ENCODE measurements at regions not wholly inside any gene's neighbourhood (a gene's known extent, or its start where the extent isn't known, plus 50 kb on each side); places are given as distances from the start of the nearest gene placed in this dataset.

DNA sequence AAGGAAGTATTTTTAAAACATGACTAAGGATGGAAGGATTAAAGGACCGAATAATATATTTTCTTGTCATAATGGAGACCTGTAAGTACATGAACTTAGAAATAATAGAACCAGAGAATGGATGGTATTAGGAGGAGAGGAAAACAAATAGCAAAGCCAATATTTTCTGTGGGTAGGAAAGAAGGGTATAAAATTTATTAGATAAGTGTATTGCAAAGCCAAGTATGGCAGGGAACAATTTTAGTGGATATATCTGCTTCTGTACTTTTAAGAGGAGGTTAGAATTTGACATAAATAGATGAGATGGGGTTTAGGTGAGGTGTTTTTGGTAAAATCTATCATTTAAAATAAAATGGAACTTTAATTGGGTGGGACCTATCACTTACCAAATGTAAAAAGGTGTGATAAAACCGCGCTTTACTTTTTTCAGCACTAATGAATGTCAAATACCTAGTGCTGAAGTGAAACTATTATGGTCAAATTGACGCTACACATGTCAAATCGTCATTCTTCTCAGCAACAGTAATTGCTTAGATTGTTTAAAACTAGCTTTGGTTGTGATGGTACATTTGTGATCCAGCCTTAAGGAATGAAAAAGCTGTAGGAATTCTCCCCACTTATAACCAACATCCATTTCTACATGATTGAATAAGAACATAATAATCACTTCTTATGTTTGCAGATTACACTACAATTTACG lies 78.1 kb upstream of the ZEB2 start:
- no peak for DNase-seq

DNA sequence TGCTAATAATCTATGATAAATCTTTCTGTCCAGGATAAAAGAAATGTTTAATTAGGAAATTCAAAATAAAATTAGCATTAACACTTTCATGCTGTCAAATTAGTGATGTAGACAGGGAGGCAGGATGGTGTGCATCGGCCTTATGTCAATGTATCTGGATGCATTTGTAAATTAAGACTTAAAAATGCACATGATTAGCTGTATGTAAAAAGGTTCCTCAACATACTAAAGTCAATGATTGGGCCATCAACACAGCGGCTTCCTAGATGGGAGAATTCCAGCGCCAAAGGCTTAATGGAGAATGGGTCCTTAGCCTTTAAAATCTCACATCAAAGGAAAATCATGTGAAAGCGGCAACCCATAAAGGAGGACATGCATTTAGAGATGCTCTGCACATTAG lies 77.5 kb upstream of the ZEB2 start:
- DNase-seq, result no peak

DNA sequence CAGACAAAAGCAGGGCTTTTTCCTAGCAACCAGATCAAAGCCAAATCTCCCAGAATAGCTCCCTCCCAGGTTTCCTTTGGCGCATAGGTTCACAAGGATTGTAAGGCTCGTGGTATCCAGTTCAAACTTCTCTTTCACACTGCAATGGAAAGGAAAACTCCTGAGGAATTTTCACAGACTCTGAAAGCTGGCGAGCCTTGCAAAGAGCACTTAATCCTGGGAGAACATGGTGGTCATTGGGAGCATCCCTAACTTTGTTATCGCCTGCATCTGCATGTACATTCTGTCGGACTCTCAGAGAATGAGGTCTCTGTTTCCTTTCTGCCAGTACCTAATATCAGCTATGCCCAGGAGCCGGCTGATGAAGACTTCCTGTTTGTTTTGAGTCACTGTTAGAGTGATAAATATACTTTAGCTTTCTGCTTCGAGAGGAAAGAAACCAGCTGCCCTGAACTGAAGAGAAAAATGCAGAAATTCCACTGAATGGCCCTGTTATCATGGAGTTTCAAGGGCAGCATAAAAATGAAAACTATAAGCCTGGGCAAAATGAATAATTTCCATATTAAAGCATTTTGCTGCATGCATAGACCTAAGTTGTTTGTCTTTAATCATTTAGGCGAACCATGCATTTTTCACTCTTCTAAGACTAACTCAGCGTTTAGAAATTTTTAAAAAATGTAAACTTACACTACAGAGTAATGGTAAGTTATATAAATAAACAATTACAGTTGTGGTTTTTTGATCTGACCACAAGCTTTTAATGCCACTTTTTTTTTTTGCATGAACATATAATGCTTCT lies 76.4 kb upstream of the ZEB2 start:
- peak in 1 of 3 donors; percentile 20 for DNase-seq

DNA sequence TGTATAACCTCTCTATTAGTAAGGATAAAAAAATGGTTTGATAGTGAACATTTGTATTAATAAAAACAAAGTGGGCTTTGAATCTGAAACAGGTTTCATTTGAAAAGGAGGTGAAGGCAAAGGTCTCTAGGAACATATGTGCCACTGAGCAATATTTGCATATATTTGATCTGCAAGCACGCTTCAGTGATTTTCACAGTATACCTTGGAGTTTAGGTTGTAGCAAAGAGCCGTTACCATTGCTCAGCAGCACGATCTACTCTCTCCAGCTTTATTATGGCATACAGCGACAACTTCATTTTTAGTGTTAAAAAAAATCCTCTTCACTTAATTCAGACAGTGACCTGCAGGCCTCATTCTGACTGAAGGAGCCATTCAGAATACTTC lies 75.8 kb upstream of the ZEB2 start:
- DNase-seq, result no peak

DNA sequence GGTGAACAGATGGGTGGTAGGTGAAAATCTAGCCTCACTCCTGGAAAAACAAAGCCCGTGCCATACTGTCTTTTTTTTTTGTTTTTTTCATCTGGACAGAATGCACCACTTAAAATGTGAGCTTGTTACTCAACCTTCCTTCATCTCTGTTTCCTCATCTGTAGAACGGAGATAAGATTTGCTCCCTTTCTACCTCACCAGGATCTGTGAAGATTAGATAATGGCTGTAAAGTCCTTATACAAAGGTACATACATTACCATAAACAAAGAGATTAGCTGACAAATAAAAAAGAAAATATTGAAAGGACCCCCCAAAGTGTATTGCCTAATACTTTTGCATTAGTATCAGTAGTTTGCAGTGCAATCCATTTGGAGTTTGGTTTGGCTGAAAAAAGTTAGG lies 75.4 kb upstream of the ZEB2 start:
- DNase-seq, result no peak

DNA sequence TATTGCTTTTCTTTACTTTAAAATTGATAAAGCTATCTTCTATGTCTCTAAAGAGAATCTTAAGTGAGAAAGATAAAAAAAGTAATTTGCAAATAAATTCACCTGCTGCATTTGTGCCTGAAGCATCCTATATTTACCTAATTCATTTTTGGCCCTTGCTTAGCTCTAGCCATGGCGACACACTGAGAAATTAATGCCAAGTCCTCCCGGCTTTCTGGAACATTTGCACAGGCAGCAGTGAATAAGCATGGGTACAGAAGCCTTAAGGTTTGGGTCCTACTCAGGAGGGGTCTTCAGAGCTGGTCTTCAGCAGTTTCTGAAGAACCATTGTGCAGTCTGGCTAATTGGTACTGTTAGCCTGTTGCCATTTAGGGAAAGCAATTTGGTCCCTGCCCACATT lies 73.9 kb upstream of the ZEB2 start:
- no peak for DNase-seq

DNA sequence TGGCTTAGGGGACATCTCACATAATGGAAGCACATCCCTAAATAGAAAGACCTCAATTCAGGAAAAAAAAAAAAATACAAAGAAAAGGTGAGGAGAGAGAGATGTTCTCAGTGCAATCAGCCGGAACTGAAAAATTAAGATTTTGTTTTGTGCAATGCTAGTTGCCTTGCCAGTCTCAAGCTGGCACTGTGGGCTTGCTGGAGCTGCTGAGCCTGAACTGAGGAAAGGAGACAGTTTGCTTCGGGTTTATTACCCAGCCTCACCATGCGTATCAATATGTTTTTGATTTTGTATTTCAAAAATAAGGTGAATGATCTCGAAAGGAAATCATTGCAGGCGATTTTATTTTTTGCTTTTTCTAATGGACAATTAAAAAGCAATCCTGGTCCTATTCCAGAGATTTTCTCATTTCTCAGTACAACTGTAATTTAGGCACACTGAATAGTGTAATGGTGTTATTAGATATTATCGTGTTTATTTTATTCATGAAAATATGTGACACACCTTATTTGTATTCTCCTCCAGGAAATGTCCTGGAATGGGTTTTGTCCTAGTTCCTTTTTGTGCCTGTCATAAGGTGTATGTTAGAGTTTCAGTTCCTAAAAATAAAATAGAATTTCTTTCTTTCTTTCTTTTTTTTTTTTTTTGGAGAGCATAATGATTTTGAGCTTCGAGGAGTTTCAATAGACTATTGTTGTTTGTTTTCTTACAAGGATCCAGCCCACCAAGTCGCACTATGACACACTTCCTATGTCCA lies 72.8 kb upstream of the ZEB2 start:
- DNase-seq, result no peak

DNA sequence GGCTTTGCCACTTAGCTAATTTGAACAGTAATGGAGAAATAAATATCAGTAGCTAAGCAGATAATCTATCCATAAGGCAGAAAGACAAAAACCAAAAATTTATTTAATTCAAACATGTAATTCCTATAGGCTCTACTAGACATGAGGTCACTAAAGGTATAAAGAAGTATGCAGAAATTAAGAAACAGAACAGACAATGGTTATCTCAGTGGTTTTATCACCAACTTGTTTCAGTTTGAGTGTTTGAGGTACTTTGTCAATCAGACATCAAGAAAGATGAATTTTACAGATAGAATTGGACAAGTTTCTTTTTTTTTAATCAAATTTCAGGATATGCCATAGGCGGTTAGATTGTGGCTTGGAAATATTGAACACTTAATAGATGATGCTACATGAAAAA lies 67.4 kb upstream of the ZEB2 start:
- DNase-seq, result no peak

DNA sequence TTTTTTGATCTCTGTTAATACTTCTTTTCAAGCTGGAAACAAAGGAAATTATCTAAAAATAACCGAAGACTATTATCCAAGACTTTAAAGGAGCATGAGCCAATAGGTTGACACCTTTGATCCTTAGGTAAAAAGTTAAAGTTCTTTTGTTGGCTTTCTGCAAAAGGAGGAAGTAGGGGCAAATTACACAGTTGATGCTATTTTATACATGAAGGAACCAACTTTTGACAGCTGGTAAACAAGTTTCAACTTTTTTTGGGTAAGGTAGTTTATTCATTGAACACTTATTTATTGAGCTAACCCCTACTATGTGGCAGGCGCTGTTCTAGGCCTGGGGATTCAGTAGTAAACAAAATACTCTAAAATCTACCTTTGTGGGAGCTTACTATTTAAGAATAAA lies 66.6 kb upstream of the ZEB2 start:
- DNase-seq, result no peak

DNA sequence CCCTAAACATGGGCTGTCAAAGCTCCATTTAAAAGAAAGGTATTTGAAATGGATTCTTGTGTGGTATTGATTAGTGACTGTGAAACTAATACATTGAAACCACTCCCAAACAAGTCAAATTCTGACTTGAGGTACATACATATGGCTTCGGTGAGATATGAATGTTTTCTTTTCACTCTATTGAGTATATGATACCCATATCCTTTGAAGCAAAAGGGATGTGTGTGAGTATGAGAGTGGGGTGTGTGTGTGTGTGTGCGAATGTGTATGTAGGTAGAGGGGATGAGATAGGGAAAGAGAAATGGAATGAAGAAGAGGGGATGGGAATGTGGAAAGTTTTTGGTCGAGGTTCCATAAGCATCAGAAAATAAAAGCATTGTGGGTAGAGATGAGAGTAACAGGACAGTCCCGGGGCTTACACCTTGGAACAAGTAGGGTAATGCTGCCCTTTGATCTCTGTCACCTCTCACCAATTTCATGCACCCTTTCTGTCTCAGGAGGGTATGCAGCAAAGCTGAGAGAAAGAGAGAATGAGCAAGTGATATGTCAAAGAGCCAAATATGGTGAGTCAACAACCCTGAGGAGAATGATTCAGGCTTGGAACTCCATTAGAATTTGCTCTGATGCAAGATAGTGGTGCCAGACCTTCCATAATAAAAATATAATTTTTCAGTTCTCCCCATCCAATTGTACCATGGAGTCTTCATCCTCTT lies 64.0 kb upstream of the ZEB2 start:
- peak in 1 of 3 donors; percentile 56 for DNase-seq

DNA sequence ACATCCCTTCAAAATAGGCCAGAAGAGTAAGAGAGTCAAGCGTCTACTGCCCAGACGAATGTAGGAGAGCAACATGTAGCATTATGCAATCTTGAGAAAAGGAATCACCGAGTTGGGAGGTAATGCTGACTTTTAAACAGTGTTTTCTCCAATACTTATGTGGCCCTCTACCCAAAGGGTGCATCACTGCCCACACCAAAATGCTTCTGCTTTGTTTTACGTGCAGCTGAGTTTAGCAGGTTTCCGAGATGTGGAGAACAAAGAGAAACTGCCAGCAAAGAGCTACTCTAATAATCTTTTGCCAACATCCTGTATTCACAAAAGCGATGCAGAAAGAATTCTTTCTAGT lies 63.4 kb upstream of the ZEB2 start:
- DNase-seq, result peak in 1 of 3 donors; percentile 9

DNA sequence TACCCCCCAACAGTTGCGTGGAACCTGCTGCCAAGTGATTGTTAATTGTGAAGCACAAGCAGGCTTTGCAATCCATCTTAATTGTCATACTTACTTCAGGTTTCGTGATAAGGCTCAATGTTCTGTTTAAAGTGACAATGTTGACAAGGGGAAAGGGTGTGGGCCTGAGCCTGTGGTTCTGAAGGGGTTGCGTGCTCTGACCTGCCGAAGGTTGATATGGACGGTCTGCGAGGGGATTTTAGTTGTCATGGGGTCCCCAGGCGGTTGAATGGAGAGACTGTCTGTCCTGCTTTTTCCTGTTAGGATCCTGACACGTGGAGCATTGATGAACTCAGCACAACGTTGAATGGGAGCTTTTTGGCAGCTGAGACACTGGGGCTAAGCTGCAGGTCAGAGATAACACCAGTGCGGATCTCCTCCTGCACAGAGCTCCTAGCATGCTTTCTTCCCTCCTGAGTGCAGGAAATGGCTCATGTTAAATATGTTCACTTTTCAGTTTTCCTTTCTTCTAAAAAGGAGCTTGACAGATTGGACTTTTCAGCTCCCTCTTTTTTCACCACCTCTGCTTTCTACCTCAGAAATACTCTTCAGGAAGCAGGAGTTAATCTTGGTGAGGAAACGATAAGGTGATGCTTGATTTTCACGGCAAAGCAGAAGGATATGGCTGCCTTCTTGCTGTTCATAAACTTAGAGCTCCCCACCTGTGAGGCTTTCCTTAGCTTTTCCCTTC lies 62.9 kb upstream of the ZEB2 start:
- peak in 1 of 3 donors; percentile 15 for DNase-seq

DNA sequence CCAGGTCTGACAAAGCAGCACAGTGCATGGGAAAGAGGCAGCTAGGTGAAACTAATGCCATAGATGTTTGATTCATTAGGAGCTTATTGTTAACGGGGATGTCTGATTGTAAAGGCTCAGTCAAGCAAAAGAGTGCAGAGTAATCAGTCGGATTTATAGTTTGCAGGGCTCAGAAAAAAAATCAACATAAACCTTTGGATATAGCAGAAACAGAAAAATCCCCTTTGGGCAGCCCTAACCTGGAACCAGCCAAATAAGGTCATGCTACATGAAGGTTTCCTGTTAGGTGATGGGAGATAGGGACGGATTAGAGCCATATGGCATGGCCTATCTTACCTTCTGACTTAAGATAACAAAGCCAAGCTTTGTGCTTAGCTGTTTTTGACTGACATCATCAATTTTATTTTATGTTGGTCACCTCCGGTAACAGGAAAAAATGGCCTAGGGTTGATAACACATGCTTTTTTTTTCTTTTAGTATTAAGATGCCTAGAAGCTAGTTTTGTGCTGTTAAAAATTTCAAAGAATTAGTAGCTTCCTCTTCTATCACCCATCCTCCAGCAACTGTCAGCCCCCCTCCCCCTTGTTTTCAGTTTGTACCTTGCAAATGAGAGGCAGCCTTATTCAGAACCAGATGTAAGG lies 60.7 kb upstream of the ZEB2 start:
- no peak for DNase-seq

DNA sequence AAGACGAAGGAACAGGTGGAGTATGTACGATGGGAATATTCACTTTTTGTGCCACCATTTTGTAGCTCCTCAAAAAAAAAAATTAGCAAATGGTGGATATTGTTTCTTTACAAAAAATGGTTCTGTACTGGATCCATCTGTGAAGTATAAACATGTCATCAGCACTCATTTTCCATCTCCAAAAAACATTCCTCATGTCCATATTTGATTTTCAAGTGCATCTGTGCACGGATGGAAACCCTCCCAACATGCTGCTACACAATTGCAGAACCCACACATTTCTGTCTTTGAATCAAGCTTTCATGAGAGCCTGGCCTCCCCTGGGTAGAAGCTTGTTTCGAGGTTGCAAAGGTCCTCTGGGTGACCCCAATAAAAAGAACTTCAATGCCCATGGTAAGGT lies 59.6 kb upstream of the ZEB2 start:
- DNase-seq, result no peak

DNA sequence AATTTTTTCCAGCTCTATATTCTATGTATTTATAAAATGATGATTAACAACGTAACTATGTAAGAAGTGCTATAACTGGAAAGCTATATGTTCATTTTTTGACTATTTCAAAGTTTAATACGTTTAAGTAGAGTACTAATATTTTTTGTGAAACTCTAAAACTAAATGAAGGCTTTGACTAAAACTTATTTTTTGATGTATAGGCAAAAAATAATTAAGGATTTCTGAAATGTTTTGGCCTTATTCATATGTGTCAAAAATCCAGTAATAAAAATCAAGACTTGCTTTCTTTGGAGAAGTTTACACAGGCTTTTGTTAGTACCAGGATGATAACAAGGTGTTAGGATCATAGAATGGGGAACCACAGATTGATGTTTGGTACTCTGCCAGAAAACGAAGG lies 58.2 kb upstream of the ZEB2 start:
- no peak for DNase-seq

DNA sequence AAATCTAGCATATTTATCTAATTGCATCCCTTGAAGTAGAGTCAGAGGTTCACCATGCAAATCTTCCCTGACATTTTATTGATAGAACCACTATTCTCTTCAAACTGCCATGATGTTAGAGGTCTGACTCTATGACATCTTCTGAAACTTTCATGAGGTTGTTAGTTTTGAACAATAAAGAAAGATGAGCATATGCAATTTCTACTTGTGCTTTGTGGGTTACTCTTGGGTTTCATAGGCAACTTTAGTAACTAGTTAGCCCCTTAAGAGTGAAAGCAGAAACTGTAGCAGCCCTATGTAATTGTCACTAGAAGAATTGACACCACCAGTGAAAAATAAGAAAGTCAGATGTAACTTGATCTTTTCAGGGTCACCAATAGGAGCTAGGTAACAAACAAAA lies 53.1 kb upstream of the ZEB2 start:
- no peak for DNase-seq

DNA sequence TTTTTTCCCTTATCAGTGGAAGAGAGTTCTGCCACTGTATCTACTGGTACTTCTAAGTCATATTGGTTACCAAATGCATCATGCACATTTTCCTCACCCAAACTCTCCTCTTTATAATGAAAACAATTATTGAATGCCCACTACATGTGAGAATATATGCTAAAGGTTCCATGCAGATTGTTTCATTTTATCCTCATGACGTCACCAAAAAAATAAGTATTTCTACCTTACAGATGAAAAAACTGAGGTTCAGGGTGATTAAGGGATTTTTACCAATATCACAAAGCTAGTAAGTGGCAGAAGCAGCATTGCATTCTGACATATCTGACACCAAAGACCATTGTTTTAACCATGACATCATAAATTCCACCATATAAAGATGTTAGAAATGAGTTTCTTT lies 51.9 kb upstream of the ZEB2 start:
- DNase-seq, result no peak

DNA sequence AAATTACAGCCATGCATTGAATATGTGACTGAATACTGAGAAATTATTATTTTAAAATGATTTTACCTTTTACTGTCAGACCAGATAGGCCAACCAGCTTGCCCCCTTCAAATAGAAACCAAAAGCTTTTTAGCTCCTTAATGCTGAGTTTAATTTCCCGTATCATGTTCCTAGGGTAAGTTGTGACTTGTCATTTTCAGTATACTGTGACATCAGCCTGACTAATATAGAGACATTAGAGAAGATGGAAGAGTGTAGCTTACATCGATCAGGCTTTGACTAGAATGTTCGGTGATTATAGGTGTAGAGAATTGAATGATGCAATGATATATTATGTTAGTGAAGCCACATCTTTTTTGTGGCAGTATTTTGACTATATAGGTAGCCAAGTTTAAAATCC lies 50.6 kb upstream of the ZEB2 start:
- DNase-seq, result no peak
